ENCODE measurements at regions not wholly inside any gene's neighbourhood (a gene's known extent, or its start where the extent isn't known, plus 50 kb on each side); places are given as distances from the start of the nearest gene placed in this dataset.

GRCh38 chr3:95750097-95750496 is 1064.3 kb upstream of the EPHA6 start:
- CTCF ChIA-PET, result interaction anchor here (0.9 kb wide), 1 partner anchor 1394 kb away, joined by 3 read pairs; no protein-coding TSS in a partner anchor
- POLR2A ChIA-PET, result no interaction called here

More at GRCh38 chr3:95750097-95750496, 1064.3 kb upstream of the EPHA6 start:
- Histone ChIP-seq H3K9me3 (ENCODE audit: control insufficient read depth, insufficient read depth, low read depth, low read length) (no peaks in the 10 kb centered on the region), H3K36me3 (ENCODE audit: control insufficient read depth in 2 of 2, insufficient read depth in 1 of 2, low read length in 2 of 2) (no peaks in the 10 kb centered on the region), H3K4me3 (ENCODE audit: low read depth, low read length) (no peak overlapping the region), H3K4me1 (ENCODE audit: control insufficient read depth, insufficient read depth, low read length) (no peaks in the 10 kb centered on the region), H3K27ac (ENCODE audit: extremely low read depth, low read depth, low read length) (no peak overlapping the region)
- TF ChIP-seq ZNF16 (tag by site-specific recombination; IDR thresholded peaks at IDR 0.05; ENCODE audit: low read depth) (no peak), ZNF174 (tag by site-specific recombination; IDR thresholded peaks at IDR 0.05) (no peak), ZNF843 (tag by site-specific recombination; IDR thresholded peaks at IDR 0.05) (no peak), GLIS2 (tag by site-specific recombination; IDR thresholded peaks at IDR 0.05) (no peak), CTCF (tag by site-specific recombination; IDR thresholded peaks at IDR 0.05) (no peak), ZNF664 (tag by site-specific recombination; IDR thresholded peaks at IDR 0.05) (no peak), GLI2 (tag by site-specific recombination; IDR thresholded peaks at IDR 0.05; ENCODE audit: borderline replicate concordance, low read depth) (no peak), ZBTB49 (tag by site-specific recombination; IDR thresholded peaks at IDR 0.05; ENCODE audit: low read depth) (no peak), ZFP69B (tag by site-specific recombination; IDR thresholded peaks at IDR 0.05) (no peak), PRDM2 (tag by site-specific recombination; IDR thresholded peaks at IDR 0.05; ENCODE audit: borderline replicate concordance) (no peak), REPIN1 (tag by site-specific recombination; IDR thresholded peaks at IDR 0.05; ENCODE audit: low read depth) (no peak), SP7 (tag by site-specific recombination; IDR thresholded peaks at IDR 0.05) (no peak), ZNF335 (tag by site-specific recombination; conservative IDR thresholded peaks at IDR 0.05) (no peak), ZNF555 (tag by site-specific recombination; conservative IDR thresholded peaks at IDR 0.05) (no peak), ZNF473 (tag by site-specific recombination; IDR thresholded peaks at IDR 0.05) (no peak), ZNF133 (tag by site-specific recombination; IDR thresholded peaks at IDR 0.05) (no peak), ZBTB17 (tag by site-specific recombination; IDR thresholded peaks at IDR 0.05) (no peak), ZNF639 (tag by site-specific recombination; IDR thresholded peaks at IDR 0.05) (no peak), ZNF560 (tag by site-specific recombination; IDR thresholded peaks at IDR 0.05; ENCODE audit: borderline replicate concordance) (no peak)

All from HEK293 (cell line).